ENCODE measurements at regions not wholly inside any gene's neighbourhood (a gene's known extent, or its start where the extent isn't known, plus 50 kb on each side); places are given as distances from the start of the nearest gene placed in this dataset.

GRCh38 chr4:120415896-120416295 is 349.2 kb upstream of the MAD2L1 start:
- no peak for DNase-seq

DNA sequence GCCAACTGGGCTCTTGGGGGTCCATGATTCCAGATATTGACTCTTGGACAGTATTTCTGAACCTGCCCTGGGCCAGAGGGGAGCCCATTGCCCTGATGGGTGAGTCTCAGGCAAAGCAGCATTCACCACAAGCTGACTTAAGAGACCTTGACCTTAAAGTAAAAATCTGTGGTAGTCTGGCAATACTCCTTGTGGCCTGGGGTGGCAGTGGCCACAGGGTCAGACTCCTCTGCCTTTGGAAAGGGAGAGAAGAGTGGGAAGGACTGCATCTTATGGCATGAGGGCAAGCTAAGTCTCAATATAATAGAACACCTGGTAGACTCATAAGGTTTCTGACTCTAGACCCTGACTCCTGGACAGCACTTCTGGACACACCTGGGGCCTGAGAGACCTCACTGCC is 340.3 kb upstream of the MAD2L1 start:
- no peak for DNase-seq

GRCh38 chr4:120403296-120403695 is 336.6 kb upstream of the MAD2L1 start:
- DNase-seq, result no peak

DNA sequence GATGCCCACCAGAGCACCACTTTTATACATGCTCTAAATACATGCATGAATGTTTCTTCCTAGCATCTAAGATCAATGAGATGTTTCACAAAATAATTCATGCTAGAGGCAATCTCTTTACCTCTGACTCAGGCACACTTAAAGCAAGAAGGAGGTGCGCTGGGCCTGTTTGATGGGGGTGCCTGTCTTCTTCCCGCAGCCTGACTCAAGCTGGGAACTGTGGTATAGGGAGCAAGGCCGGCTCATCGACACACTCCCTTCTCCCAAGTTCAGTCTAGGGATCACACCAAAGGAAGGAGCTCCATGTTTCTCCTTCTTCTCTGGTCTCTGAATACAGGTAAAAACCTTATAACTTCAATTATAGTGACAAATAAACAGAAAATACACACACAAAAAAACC is 333.8 kb upstream of the MAD2L1 start:
- DNase-seq, result no peak

DNA sequence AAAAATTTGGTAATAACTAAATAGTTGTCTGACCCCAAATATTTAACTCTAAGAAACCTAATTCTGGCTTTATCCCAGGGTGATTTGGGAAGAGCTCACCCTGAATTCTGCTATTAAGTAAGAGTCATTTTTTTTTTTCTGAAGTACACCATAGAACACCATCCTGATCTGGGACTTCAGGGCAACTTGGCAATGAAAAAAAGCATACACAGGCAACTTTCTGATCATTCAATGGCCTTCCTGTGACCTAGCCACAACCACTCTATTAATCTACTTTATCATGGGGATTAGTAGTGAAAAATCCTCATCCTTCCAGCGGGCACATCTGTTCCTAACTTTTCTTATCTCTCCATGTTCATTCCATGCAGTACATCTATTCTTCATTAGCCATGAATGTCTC is 333.2 kb upstream of the MAD2L1 start:
- no peak for DNase-seq

GRCh38 chr4:120395746-120396145 is 329.1 kb upstream of the MAD2L1 start:
- DNase-seq, result no peak

DNA sequence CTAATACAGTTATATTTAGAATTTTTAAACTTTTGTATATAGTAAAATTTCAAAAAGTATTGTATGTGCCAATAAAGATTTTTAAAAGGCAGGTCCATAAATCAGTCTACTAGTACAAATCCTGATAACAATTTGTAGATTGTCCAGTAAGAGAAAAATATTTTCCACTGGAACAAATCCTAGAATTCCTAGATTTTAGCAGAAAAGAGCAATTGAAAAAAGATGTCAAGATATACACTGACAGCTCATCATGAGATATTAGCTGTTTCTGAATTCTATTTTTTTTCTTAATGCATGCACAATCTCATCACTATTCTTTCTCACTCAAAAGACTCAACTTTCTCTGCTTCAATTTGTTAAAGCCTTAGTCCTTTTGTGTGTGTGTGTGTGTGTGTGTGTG is 289.2 kb upstream of the MAD2L1 start:
- no peak for DNase-seq

- DNase-seq, result no peak
Observed at GRCh38 chr4:120354381-120354780, 287.7 kb upstream of the MAD2L1 start.

DNA sequence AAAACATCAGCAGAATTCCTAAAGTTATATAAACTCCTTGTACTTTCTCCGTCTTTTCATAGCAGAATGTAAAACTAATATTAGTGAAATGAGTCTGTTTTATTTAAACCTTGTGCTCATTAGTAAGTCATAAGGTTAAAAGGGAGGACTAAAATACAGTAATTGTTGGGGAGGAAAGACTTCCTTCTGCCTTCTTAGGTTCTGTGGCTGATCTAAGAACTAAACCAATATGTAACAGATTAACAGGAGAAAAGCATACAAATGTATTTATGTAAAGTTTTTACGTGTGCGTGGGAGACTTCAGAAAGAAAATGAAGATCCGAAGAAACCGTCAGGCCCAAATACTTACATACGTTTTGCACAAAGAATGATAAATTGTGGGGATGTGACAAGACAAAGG is 286.6 kb upstream of the MAD2L1 start:
- no peak for DNase-seq

DNA sequence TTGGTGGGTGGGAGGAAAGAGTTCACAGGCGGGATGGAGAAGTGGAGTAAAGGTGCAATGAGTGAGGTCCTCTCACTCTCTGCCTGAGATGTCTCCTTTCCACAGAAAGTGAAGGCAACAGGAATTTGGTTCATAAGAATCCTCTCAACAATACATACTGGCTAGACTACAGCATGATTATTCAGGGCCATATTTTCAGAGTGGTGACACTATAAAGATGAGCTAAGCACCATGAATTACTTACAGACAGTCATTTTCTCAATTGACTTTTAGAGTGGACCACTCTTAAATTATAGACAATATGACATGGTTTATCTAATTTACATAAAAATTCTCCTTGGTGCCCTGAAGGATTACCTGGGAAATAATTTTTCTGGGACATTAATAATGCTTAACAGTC is 286.1 kb upstream of the MAD2L1 start:
- no peak for DNase-seq

DNA sequence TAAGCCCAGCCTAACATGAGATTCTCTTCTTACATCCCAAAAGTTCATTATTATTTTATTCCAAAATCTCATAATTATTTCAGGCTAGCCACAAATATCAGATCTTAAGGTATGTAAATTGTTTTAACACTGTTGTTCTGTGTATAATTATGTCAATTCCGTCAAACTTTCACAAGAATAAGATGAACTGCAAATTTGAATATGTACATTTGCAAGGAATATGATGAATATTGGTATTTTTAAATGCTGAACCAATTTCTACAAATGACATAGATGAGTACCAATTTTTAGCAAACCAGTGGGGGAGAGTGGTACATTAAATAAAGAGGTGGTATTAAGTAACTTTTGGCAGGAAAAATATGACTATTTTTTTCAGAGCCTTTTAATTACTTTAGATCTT is 282.3 kb upstream of the MAD2L1 start:
- no peak for DNase-seq

DNA sequence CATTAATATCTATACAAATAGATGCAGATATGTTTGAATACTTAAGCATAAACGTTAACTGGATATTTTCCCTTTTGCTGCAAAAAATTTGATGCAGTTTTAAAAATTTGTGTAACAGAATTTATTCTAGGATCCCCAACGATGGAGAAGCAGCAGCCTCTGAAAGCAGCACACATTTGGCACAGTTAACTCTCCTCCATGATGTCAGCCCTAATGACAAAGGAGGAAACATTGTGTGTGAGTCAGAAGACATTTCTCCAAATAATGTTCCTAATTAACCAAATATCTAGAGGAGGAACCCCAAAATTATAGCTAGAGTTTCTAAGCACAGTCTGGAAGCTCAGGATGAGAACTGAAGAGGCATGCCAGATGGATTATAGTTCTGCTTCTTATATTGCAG is 281.9 kb upstream of the MAD2L1 start:
- no peak for DNase-seq

DNA sequence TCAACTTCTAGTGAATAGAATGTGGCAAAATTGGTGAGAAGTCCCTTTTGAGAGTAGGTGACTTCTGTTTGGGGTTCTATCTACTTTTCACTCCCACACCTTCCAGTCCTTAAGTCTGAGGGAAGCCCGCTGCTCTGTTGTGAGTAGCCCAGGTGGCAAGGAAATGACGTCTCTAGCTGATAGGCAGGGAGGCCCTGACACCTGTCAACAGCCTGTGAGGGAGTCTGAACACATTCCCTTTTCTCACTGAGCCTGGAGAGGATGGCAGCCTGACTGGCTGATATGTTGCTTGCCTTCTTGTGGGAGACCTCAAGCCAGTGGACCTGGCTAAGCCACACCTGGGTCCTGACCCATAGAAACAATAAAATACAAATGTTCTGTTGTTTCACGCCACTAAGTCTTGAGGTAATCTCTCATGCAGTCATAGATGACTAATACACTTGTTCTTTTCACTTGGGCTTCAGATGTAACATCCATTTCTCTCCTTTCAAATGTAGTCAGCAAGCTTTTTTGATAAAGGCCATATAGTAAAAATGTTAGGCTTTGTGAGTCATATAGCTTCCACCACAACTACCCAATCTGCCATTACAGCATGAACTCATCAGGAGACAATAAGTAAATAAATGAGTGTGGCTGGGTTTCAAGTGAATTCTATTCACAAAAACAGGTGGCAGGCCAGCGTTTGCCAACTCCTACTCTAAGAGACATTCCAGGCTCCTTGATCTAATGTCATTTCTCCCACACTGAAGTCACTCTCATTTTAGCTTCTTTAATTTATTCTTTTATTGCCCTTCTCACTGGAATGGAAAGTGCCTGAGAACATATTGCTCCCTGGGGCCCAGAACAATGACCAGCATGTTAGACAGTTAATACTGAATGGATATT is 265.1 kb upstream of the MAD2L1 start:
- DNase-seq, result no peak

DNA sequence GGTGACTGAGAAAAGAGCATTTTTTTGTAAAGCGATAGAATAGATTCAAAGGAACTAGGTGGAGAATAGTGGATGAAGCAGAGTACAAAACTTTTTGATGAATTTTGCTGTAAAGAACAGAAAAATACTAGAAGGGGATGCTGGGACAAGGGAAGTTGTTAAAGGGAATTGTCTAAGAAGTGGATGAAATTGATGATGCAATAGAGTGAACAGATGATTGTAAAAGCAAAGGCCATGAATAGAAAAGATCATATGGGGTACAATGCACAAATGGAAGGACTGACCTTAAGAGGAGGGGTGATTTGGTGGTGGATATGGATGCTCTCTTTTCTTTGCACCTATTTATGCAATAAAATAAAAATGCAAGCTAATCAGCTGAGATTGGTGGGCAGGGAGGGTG is 262.7 kb upstream of the MAD2L1 start:
- no peak for DNase-seq

- no peak for DNase-seq
Observed at GRCh38 chr4:120327276-120327675, 260.6 kb upstream of the MAD2L1 start.

GRCh38 chr4:120319046-120319767 is 252.6 kb upstream of the MAD2L1 start:
- DNase-seq, result no peak

- DNase-seq, result no peak
Observed at GRCh38 chr4:120318196-120318846, 251.7 kb upstream of the MAD2L1 start.

GRCh38 chr4:120317713-120318112 is 251.1 kb upstream of the MAD2L1 start:
- no peak for DNase-seq

- DNase-seq, result no peak
Observed at GRCh38 chr4:120316416-120316815, 249.8 kb upstream of the MAD2L1 start.

DNA sequence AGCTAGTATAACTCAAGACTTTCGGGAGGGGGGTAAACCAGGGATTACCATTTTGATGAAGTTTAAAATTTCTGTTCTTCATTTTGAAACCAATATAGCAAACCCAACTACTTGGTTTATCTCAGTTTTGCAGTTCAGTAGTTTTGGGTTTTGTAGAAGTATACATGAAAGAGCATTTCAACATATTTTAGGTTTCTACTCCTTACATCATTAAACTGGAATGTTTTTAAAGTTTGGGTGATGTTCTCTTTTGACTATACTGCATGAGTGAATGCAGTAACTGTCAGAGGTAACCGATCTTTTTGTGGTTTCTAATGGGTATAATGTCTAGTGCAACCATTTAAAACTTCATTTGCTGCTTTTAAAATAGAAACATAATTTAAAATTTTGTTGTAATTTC is 248.3 kb upstream of the MAD2L1 start:
- DNase-seq, result no peak

DNA sequence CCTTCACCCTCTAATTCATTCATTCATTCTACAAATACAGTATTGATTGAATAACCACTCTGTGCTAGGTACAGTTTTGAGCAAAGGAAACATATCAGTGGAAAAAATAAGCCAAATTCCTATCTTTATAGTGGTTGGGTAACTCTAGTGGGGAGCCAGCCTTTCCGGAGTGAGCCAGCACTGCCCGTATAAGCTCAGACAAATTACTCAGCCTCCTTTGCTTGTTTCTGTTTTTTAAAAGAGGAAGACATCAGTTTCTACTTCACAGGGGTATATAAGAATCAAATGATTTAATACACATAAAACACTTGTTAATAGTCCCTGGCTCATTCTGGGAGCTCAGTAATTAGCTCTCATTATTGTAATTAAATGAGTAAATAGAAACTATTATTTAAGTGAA is 238.2 kb upstream of the MAD2L1 start:
- DNase-seq, result peak in 1 of 2 experiments; percentile 45

GRCh38 chr4:120299631-120300030 is 233.0 kb upstream of the MAD2L1 start:
- DNase-seq, result no peak

- DNase-seq, result no peak
Observed at GRCh38 chr4:120293341-120293740, 226.7 kb upstream of the MAD2L1 start.

DNA sequence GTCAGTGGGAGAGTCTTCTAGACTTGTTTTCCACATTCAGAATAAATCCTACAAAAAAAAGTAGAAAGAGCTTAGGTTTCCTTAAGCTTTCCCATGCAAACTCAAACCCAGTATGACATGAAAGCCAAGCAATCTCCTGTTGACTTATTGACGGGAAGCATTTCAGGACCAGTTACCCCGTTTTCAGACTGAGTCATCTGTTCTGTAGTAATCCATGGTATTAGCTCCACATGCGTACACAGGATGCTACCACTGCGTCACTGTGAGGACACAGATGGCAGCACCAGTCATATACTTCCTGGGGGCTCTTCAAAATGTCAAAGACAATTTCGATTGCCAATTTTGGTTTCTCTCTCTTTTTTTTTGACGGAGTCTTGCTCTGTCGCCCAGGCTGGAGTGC is 224.9 kb upstream of the MAD2L1 start:
- DNase-seq, result no peak
